ENCODE measurements at regions not wholly inside any gene's neighbourhood (a gene's known extent, or its start where the extent isn't known, plus 50 kb on each side); places are given as distances from the start of the nearest gene placed in this dataset.
"Not testable (repeated sequence)": the region's sequence is repeated elsewhere in the genome, so short reads cannot be mapped to it uniquely, and the experiment has no call there.

DNA sequence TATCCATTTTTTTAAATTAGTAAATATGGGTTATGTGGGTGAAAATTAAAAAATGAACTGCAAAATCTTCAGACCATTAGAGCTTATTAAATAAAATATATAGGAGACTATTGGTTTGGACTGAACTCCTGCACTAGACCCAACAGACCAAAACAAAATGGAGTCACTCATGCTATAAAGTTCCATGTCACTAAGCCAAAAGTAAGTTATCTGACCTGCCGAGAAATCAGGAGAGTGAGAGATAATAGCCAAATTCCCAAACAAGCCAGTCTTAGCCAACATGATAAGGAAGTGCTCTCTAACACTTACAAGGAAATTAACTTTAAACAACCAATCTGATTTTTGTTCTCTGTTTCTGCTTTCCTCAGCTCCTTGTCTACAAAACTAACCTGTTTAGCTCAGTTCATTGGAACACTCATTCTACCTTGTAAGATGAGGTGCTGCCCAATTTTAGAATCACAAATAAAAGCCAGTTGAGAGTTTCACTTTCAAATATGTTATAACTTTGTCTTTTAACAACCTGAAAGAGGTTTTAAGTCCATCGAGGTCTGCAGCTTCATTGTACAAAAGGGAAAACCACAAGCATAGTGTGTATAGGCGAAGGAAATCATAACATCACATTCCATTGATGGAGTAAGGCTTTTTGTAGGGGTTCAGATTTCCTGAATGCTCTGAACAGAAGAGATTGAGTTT is 220.5 kb downstream of the TENT5A start:
- Histone ChIP-seq H3K4me1 (ENCODE audit: insufficient read depth, low read length, severe bottlenecking) (no peaks in the 10 kb centered on the region), H3K4me3 (ENCODE audit: low read depth, low read length, poor library complexity, severe bottlenecking) (no peak overlapping the region), H3K4me2 (ENCODE audit: low read length) (no peak overlapping the region), H3K27me3 (ENCODE audit: insufficient read depth, low read length) (no peaks in the 10 kb centered on the region), H4K20me1 (ENCODE audit: insufficient read depth, low read length) (no peaks in the 10 kb centered on the region), H3K79me2 (ENCODE audit: insufficient read depth, low read length) (no peaks in the 10 kb centered on the region), H2AFZ (ENCODE audit: low read length) (no peak overlapping the region), H3K36me3 (ENCODE audit: insufficient read depth, low read length) (no peaks in the 10 kb centered on the region), H3F3A (ENCODE audit: insufficient read depth, low read length) (no peaks in the 10 kb centered on the region), H3K9me3 (ENCODE audit: low read length) (no peaks in the 10 kb centered on the region), H3K9ac (ENCODE audit: low read length) (no peak overlapping the region), H3K9me2 (ENCODE audit: low read depth, low read length) (no peaks in the 10 kb centered on the region; the same call in 1 of the 2 replicates), H3K27ac (ENCODE audit: low read depth, low read length, poor library complexity, severe bottlenecking) (no peak overlapping the region)
- TF ChIP-seq EZH2 (IDR thresholded peaks at IDR 0.05; ENCODE audit: borderline replicate concordance, low read length): no peak
- TF ChIP-seq, protein P1, sequence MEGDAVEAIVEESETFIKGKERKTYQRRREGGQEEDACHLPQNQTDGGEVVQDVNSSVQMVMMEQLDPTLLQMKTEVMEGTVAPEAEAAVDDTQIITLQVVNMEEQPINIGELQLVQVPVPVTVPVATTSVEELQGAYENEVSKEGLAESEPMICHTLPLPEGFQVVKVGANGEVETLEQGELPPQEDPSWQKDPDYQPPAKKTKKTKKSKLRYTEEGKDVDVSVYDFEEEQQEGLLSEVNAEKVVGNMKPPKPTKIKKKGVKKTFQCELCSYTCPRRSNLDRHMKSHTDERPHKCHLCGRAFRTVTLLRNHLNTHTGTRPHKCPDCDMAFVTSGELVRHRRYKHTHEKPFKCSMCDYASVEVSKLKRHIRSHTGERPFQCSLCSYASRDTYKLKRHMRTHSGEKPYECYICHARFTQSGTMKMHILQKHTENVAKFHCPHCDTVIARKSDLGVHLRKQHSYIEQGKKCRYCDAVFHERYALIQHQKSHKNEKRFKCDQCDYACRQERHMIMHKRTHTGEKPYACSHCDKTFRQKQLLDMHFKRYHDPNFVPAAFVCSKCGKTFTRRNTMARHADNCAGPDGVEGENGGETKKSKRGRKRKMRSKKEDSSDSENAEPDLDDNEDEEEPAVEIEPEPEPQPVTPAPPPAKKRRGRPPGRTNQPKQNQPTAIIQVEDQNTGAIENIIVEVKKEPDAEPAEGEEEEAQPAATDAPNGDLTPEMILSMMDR (IDR thresholded peaks at IDR 0.05; ENCODE audit: low read length): no peak

DNA sequence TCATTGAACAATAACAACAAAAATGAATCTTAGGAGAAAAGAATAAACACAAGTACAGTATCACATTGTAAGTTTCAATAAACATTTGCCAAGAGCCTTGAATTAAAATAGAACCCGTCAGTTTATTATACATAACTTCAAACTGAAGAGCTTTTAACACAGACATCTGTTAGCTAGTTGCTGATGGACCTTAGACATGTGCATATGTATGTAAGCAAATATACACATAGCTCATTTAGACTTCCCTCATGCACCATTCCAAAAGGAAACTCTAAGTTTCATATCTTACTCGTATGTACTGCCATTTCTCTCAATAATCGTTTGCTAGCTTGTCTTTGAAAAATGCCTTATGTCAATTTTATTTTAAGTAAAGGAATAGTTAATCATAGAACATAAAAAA is 235.0 kb downstream of the TENT5A start:
- no peak overlapping the region for H3K9ac ChIP-seq (ENCODE audit: low read length)
- no peaks in the 10 kb centered on the region for H3K27me3 ChIP-seq (ENCODE audit: insufficient read depth, low read length)
- H3K9me3 ChIP-seq (ENCODE audit: low read length): no peaks in the 10 kb centered on the region
- H3K27ac ChIP-seq (ENCODE audit: low read depth, low read length, poor library complexity, severe bottlenecking): no peak overlapping the region
- TF ChIP-seq, protein P1 (IDR thresholded peaks at IDR 0.05; ENCODE audit: low read length): no peak
- no peak for TF ChIP-seq EZH2 (IDR thresholded peaks at IDR 0.05; ENCODE audit: borderline replicate concordance, low read length)
- H2AFZ ChIP-seq (ENCODE audit: low read length): no peak overlapping the region
- no peaks in the 10 kb centered on the region for H3K79me2 ChIP-seq (ENCODE audit: insufficient read depth, low read length)
- H3K9me2 ChIP-seq (ENCODE audit: low read depth, low read length): no peaks in the 10 kb centered on the region
- no peaks in the 10 kb centered on the region for H4K20me1 ChIP-seq (ENCODE audit: insufficient read depth, low read length)
- H3K4me3 ChIP-seq (ENCODE audit: low read depth, low read length, poor library complexity, severe bottlenecking): no peak overlapping the region
- no peaks in the 10 kb centered on the region for H3K4me1 ChIP-seq (ENCODE audit: insufficient read depth, low read length, severe bottlenecking)
- no peaks in the 10 kb centered on the region for H3K36me3 ChIP-seq (ENCODE audit: insufficient read depth, low read length)
- no peaks in the 10 kb centered on the region for H3F3A ChIP-seq (ENCODE audit: insufficient read depth, low read length)
- H3K4me2 ChIP-seq (ENCODE audit: low read length): no peak overlapping the region

DNA sequence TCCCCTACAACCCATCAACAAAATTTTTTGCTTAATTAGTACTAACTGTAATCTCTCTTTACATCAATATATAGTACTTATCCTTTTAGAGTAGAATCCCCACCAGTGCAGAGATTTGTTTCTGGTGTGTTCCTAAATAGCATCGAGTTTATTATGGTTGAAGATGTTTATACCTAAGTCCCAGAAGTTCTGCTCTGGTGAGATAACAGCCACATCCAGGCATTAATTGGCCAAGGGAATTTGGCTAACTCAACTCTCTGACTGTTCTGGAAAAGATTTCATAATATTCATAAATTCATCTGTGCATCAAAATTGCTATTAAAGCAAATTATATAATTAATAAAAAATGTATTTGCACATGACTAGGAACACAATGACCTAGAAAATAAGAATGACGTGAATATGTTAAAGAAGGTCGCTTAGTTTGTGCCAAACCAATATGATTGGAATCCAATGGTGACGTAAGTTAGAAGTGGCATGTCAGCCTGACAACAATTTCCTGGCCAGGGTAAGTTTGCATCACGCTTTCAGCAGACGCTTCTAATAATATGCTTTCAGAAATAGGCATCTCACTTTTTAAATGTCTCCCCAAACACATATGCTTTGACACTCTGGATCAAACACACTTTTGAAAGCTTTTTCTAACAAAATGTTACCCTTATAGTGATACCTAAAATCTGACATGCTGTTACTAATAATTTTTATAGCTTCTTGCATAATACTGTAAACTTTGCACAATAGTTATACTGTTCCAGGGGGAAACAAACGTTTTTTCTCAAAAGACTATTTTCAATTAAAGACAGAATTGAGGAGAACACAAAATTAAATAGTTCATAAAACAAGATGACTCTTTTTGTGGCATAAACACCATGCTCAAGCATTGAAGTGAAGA is 236.7 kb downstream of the TENT5A start:
- H3K27ac ChIP-seq (ENCODE audit: low read depth, low read length, poor library complexity, severe bottlenecking): no peak overlapping the region
- no peaks in the 10 kb centered on the region for H3F3A ChIP-seq (ENCODE audit: insufficient read depth, low read length)
- TF ChIP-seq, protein P1 (IDR thresholded peaks at IDR 0.05; ENCODE audit: low read length): no peak
- TF ChIP-seq EZH2 (IDR thresholded peaks at IDR 0.05; ENCODE audit: borderline replicate concordance, low read length): no peak
- H3K9me3 ChIP-seq (ENCODE audit: low read length): no peaks in the 10 kb centered on the region
- no peak overlapping the region for H3K4me2 ChIP-seq (ENCODE audit: low read length)
- no peaks in the 10 kb centered on the region for H3K9me2 ChIP-seq (ENCODE audit: low read depth, low read length)
- H2AFZ ChIP-seq (ENCODE audit: low read length): no peak overlapping the region
- no peaks in the 10 kb centered on the region for H4K20me1 ChIP-seq (ENCODE audit: insufficient read depth, low read length)
- H3K4me1 ChIP-seq (ENCODE audit: insufficient read depth, low read length, severe bottlenecking): no peaks in the 10 kb centered on the region
- H3K79me2 ChIP-seq (ENCODE audit: insufficient read depth, low read length): no peaks in the 10 kb centered on the region
- no peaks in the 10 kb centered on the region for H3K36me3 ChIP-seq (ENCODE audit: insufficient read depth, low read length)
- H3K27me3 ChIP-seq (ENCODE audit: insufficient read depth, low read length): no peaks in the 10 kb centered on the region
- no peak overlapping the region for H3K9ac ChIP-seq (ENCODE audit: low read length)
- H3K4me3 ChIP-seq (ENCODE audit: low read depth, low read length, poor library complexity, severe bottlenecking): no peak overlapping the region

DNA sequence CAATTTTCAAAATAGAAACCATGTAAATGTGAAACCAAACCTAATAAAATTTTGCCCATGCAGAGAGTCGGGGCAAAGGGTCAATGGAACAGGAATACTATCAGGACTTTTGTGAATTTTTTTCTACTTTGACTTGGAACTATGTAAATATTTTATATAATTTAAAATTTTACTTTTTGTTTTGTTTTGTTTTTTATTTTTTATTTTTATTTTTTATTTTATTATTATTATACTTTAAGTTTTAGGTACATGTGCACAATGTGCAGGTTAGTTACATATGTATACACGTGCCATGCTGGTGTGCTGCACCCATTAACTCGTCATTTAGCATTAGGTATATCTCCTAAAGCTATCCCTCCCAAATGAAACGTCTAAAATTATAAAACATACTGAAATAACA is 238.3 kb downstream of the TENT5A start:
- H3K4me1 ChIP-seq (ENCODE audit: insufficient read depth, low read length, severe bottlenecking); H4K20me1 ChIP-seq (ENCODE audit: insufficient read depth, low read length); H3K4me3 ChIP-seq (ENCODE audit: low read depth, low read length, poor library complexity, severe bottlenecking); H3K27me3 ChIP-seq (ENCODE audit: insufficient read depth, low read length); H2AFZ ChIP-seq (ENCODE audit: low read length); H3K9me2 ChIP-seq (ENCODE audit: low read depth, low read length); H3K9ac ChIP-seq (ENCODE audit: low read length); H3F3A ChIP-seq (ENCODE audit: insufficient read depth, low read length); H3K4me2 ChIP-seq (ENCODE audit: low read length); H3K36me3 ChIP-seq (ENCODE audit: insufficient read depth, low read length); H3K27ac ChIP-seq (ENCODE audit: low read depth, low read length, poor library complexity, severe bottlenecking); H3K9me3 ChIP-seq (ENCODE audit: low read length); H3K79me2 ChIP-seq (ENCODE audit: insufficient read depth, low read length): not testable (repeated sequence)

Data from OCI-LY1 (cell line).